Small intestine (tissue), 7 donors: ENCODE measurements at regions not wholly inside any gene's neighbourhood (a gene's known extent, or its start where the extent isn't known, plus 50 kb on each side); places are given as distances from the start of the nearest gene placed in this dataset.

Experiments
- DNase-seq, 2 donors: peaks; one replicate each; pipeline versions ENCODE4 v3.0.0 to v3.0.0-alpha.2; 2013
- FAIRE-seq: peaks from 2 replicates; lab custom pipeline; 2012; peaks lifted over from hg19 to GRCh38; lab: Jason Lieb, UNC
- H3K27ac ChIP-seq, 3 donors: one replicate each; pipeline ENCODE4 v1.5.1; 2013; ENCODE audit warnings: low read length in 2 of 3, mild to moderate bottlenecking in 2 of 3, control low read depth in 1 of 3, inconsistent platforms in 1 of 3, low read depth in 1 of 3, moderate library complexity in 1 of 3
- H3K27me3 ChIP-seq, 3 donors: one replicate each; pipeline ENCODE4 v1.6.1; 2013; ENCODE audit warnings: low read length in 3 of 3, inconsistent platforms in 1 of 3; ENCODE audit not compliant: control insufficient read depth in 3 of 3, insufficient read depth in 3 of 3
- H3K36me3 ChIP-seq, 3 donors: one replicate each; pipeline ENCODE4 v1.6.1; 2013; ENCODE audit warnings: low read length in 3 of 3, inconsistent platforms in 1 of 3, low read depth in 1 of 3, mild to moderate bottlenecking in 1 of 3, moderate library complexity in 1 of 3; ENCODE audit not compliant: control insufficient read depth in 3 of 3, insufficient read depth in 2 of 3
- H3K4me1 ChIP-seq, 3 donors: one replicate each; pipeline ENCODE4 v1.6.1; 2013; ENCODE audit warnings: low read length in 2 of 3, inconsistent platforms in 1 of 3, low read depth in 1 of 3, mild to moderate bottlenecking in 1 of 3, moderate library complexity in 1 of 3; ENCODE audit not compliant: control insufficient read depth in 3 of 3, insufficient read depth in 2 of 3
- H3K4me3 ChIP-seq, 3 donors: one replicate each; pipeline ENCODE4 v1.5.1; 2013; ENCODE audit warnings: low read length in 3 of 3, control low read depth in 1 of 3, inconsistent platforms in 1 of 3, low read depth in 1 of 3, mild to moderate bottlenecking in 1 of 3, moderate library complexity in 1 of 3
- H3K9me3 ChIP-seq, 2 donors: one replicate each; pipeline ENCODE4 v1.6.1; 2013; ENCODE audit warnings: low read depth in 1 of 2, low read length in 1 of 2; ENCODE audit not compliant: control insufficient read depth in 2 of 2, insufficient read depth in 1 of 2
- WGBS, 3 donors: extraction: QIAGEN DNeasy Blood & Tissue Kit; methylation state at CpG; one replicate each; pipeline ENCODE4 v1.1.7; 2013; 5-methylcytosine and 5-hydroxymethylcytosine counted together
- donor health status: healthy with polysubstance abuse.
- donor health status: control.
- donor health status: control.
- donor health status: Bipolar disorder and iron deficiency.
- donor health status: healthy.

- WGBS, 3 donors = 73 to 83% (median 76%) methylated on average over 3 of the region's 3 CpGs
- Histone ChIP-seq H3K4me1 (peaks cover 0 to 9% (median 0%) of the 10 kb centered on the region in 3 donors), H3K4me3 (no peak overlapping the region), H3K27ac (no peak overlapping the region), H3K36me3 (no peaks in the 10 kb centered on the region), H3K27me3 (no peaks in the 10 kb centered on the region), H3K9me3 (no peaks in the 10 kb centered on the region)
- DNase-seq (no peak), FAIRE-seq (no peak)
Observed at GRCh38 chr13:79642596-79642995, 161.6 kb downstream of the NDFIP2 start.

GRCh38 chr13:79637133-79637763 lies 156.3 kb downstream of the NDFIP2 start:
- no peak for FAIRE-seq
- no peak overlapping the region for H3K4me3 ChIP-seq
- no peaks in the 10 kb centered on the region for H3K9me3 ChIP-seq
- H3K36me3 ChIP-seq = no peaks in the 10 kb centered on the region
- 55 to 71% (median 65%) methylated on average over 5 of the region's 5 CpGs for WGBS, 3 donors
- no peak for DNase-seq
- no peak overlapping the region for H3K27ac ChIP-seq
- H3K27me3 ChIP-seq = no peaks in the 10 kb centered on the region
- no peaks in the 10 kb centered on the region for H3K4me1 ChIP-seq

GRCh38 chr13:79631051-79631659 lies 150.2 kb downstream of the NDFIP2 start:
- no peak overlapping the region for H3K27ac ChIP-seq
- DNase-seq (peak; percentile 5 to 11), FAIRE-seq (no peak)
- H3K9me3 ChIP-seq = no peaks in the 10 kb centered on the region
- H3K4me3 ChIP-seq = no peak overlapping the region
- H3K4me1 ChIP-seq = no peaks in the 10 kb centered on the region
- no peaks in the 10 kb centered on the region for H3K36me3 ChIP-seq
- H3K27me3 ChIP-seq = no peaks in the 10 kb centered on the region
- 48 to 59% (median 48%) methylated on average over 3 of the region's 3 CpGs for WGBS, 3 donors

GRCh38 chr13:79628463-79628862 lies 147.5 kb downstream of the NDFIP2 start:
- FAIRE-seq = no peak
- Histone ChIP-seq H3K4me3 (no peak overlapping the region), H3K9me3 (no peaks in the 10 kb centered on the region), H3K27me3 (no peaks in the 10 kb centered on the region), H3K27ac (no peak overlapping the region), H3K36me3 (no peaks in the 10 kb centered on the region), H3K4me1 (no peaks in the 10 kb centered on the region)
- WGBS, 3 donors = 62 to 74% (median 69%) methylated on average over 4 of the region's 4 CpGs
- no peak for DNase-seq

GRCh38 chr13:79626924-79627323 lies 146.0 kb downstream of the NDFIP2 start:
- FAIRE-seq = no peak

GRCh38 chr13:79625517-79625916 lies 144.6 kb downstream of the NDFIP2 start:
- H3K9me3 ChIP-seq = no peaks in the 10 kb centered on the region
- no peak overlapping the region for H3K4me3 ChIP-seq
- 39 to 68% (median 58%) methylated on average over 1 of the region's 1 CpG for WGBS, 3 donors
- peak; percentile 62 for FAIRE-seq
- H3K36me3 ChIP-seq = no peaks in the 10 kb centered on the region
- H3K4me1 ChIP-seq = no peaks in the 10 kb centered on the region
- H3K27ac ChIP-seq = no peak overlapping the region
- DNase-seq = no peak
- H3K27me3 ChIP-seq = no peaks in the 10 kb centered on the region

More at GRCh38 chr13:79626924-79627323, 146.0 kb downstream of the NDFIP2 start:
- Histone ChIP-seq H3K27me3 (no peaks in the 10 kb centered on the region), H3K9me3 (no peaks in the 10 kb centered on the region), H3K4me3 (no peak overlapping the region), H3K27ac (no peak overlapping the region), H3K36me3 (no peaks in the 10 kb centered on the region), H3K4me1 (no peaks in the 10 kb centered on the region)
- no peak for DNase-seq
- WGBS, 3 donors = 85 to 91% (median 90%) methylated on average over 6 of the region's 6 CpGs

- no peak for FAIRE-seq
- no peak for DNase-seq
- WGBS, 3 donors = 84 to 90% (median 89%) methylated on average over 2 of the region's 2 CpGs
- no peaks in the 10 kb centered on the region for H3K36me3 ChIP-seq
- H3K27me3 ChIP-seq = no peaks in the 10 kb centered on the region
- H3K4me3 ChIP-seq = no peak overlapping the region
- no peak overlapping the region for H3K27ac ChIP-seq
- no peaks in the 10 kb centered on the region for H3K4me1 ChIP-seq
- H3K9me3 ChIP-seq = no peaks in the 10 kb centered on the region
Observed at GRCh38 chr13:79621902-79622301, 140.9 kb downstream of the NDFIP2 start.

- DNase-seq (no peak), FAIRE-seq (no peak)
- no peaks in the 10 kb centered on the region for H3K9me3 ChIP-seq
- no peak overlapping the region for H3K27ac ChIP-seq
- no peaks in the 10 kb centered on the region for H3K36me3 ChIP-seq
- WGBS, 3 donors = 71 to 83% (median 79%) methylated on average over 1 of the region's 1 CpG
- H3K4me3 ChIP-seq = no peak overlapping the region
- no peaks in the 10 kb centered on the region for H3K27me3 ChIP-seq
- H3K4me1 ChIP-seq = no peaks in the 10 kb centered on the region
Observed at GRCh38 chr13:79621449-79621848, 140.5 kb downstream of the NDFIP2 start.
